Smooth muscle cell (in vitro differentiated cells): ENCODE measurements at regions not wholly inside any gene's neighbourhood (a gene's known extent, or its start where the extent isn't known, plus 50 kb on each side); places are given as distances from the start of the nearest gene placed in this dataset.

Source experiments
- DNase-seq: peaks from one replicate; lab custom pipeline; 2025; ENCODE audit not compliant: unreplicated experiment; lab: John Stamatoyannopoulos, UW
- H2AFZ ChIP-seq: fragments of 200-600 bp; sonication (generic); 2 replicates; pipeline ENCODE4 v1.6.0; 2016; ENCODE audit warnings: antibody characterized with exemption, low read depth, mild to moderate bottlenecking
- H3F3A ChIP-seq: fragments of 200-600 bp; sonication (generic); 2 replicates; pipeline ENCODE4 v1.6.0; 2017; ENCODE audit warnings: antibody characterized with exemption, low read depth
- H3K27ac ChIP-seq: fragments of 200-600 bp; sonication (generic); 2 replicates; pipeline ENCODE4 v1.5.1; 2016; ENCODE audit warnings: low read depth, mild to moderate bottlenecking
- H3K27me3 ChIP-seq: fragments of 200-600 bp; sonication (generic); 2 replicates; pipeline ENCODE4 v1.6.1; 2016; ENCODE audit warnings: low read depth, mild to moderate bottlenecking
- H3K36me3 ChIP-seq: fragments of 200-600 bp; sonication (generic); 2 replicates; pipeline ENCODE4 v1.5.1; 2016; ENCODE audit warnings: low read depth
- H3K4me1 ChIP-seq: fragments of 200-600 bp; sonication (generic); 2 replicates; pipeline ENCODE4 v1.5.1; 2016; ENCODE audit warnings: low read depth
- H3K4me2 ChIP-seq: fragments of 200-600 bp; sonication (generic); 2 replicates; pipeline ENCODE4 v1.6.0; 2016; ENCODE audit warnings: mild to moderate bottlenecking
- H3K4me3 ChIP-seq: fragments of 200-600 bp; sonication (generic); 2 replicates; pipeline ENCODE4 v1.5.1; 2016; ENCODE audit warnings: mild to moderate bottlenecking
- H3K79me2 ChIP-seq: fragments of 200-600 bp; sonication (generic); 2 replicates; pipeline ENCODE4 v1.6.0; 2016; ENCODE audit warnings: low read depth, mild to moderate bottlenecking
- H3K9ac ChIP-seq: fragments of 200-600 bp; sonication (generic); 2 replicates; pipeline ENCODE4 v1.6.0; 2016; ENCODE audit warnings: low read depth
- H3K9me3 ChIP-seq: fragments of 200-600 bp; sonication (generic); replicated peaks from 2 replicates; pipeline ENCODE4 v1.5.1; 2016; ENCODE audit warnings: low read depth
- H4K20me1 ChIP-seq: fragments of 200-600 bp; sonication (generic); 2 replicates; pipeline ENCODE4 v1.6.0; 2016; ENCODE audit warnings: low read depth
- WGBS: methylation state at CpG from one replicate; pipeline ENCODE4 v1.1.7; 2016; ENCODE audit warnings: low lambda C conversion rate; 5-methylcytosine and 5-hydroxymethylcytosine counted together
- TF ChIP-seq, protein P1 (sequence below): fragments of 200-600 bp; sonication (generic); IDR thresholded peaks from 2 replicates; pipeline ENCODE4 v1.5.1; 2017; ENCODE audit warnings: borderline replicate concordance, mild to moderate bottlenecking, antibody characterized with exemption; ENCODE audit not compliant: insufficient read depth, poor library complexity, severe bottlenecking

DNA sequence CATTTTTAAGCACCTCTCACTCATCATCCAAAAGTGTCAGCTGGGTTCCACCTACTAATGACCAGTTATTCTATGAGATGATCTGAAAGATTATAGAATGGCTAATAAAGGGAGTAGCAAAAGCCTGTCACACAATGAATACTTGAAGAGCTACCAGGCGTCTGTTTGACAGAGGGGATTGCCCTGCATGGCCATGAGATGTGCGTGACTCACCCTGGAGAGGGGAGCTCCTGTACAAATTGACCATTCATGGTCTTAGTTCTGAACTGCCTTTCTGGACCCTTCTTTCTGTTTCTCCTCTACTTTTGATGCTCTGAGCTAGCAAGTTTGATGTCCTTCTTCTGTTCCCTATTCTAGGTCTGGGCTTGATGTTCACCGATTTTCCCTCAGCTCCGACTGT, 85.2 kb upstream of the ABCD3 start:
- Histone ChIP-seq H3F3A (peaks cover 4% of the 10 kb centered on the region), H3K27me3 (no peaks in the 10 kb centered on the region), H3K9ac (no peak overlapping the region), H3K27ac (peak overlapping the region; percentile 61), H3K4me2 (no peak overlapping the region), H3K4me3 (no peak overlapping the region), H3K36me3 (no peaks in the 10 kb centered on the region), H3K9me3 (no peaks in the 10 kb centered on the region), H3K79me2 (no peaks in the 10 kb centered on the region), H4K20me1 (no peaks in the 10 kb centered on the region), H3K4me1 (peaks cover 11% of the 10 kb centered on the region), H2AFZ (no peak overlapping the region)
- DNase-seq = no peak
- TF ChIP-seq, protein P1, sequence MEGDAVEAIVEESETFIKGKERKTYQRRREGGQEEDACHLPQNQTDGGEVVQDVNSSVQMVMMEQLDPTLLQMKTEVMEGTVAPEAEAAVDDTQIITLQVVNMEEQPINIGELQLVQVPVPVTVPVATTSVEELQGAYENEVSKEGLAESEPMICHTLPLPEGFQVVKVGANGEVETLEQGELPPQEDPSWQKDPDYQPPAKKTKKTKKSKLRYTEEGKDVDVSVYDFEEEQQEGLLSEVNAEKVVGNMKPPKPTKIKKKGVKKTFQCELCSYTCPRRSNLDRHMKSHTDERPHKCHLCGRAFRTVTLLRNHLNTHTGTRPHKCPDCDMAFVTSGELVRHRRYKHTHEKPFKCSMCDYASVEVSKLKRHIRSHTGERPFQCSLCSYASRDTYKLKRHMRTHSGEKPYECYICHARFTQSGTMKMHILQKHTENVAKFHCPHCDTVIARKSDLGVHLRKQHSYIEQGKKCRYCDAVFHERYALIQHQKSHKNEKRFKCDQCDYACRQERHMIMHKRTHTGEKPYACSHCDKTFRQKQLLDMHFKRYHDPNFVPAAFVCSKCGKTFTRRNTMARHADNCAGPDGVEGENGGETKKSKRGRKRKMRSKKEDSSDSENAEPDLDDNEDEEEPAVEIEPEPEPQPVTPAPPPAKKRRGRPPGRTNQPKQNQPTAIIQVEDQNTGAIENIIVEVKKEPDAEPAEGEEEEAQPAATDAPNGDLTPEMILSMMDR = no peak
- WGBS = 58% methylated on average over 4 of the region's 4 CpGs

DNA sequence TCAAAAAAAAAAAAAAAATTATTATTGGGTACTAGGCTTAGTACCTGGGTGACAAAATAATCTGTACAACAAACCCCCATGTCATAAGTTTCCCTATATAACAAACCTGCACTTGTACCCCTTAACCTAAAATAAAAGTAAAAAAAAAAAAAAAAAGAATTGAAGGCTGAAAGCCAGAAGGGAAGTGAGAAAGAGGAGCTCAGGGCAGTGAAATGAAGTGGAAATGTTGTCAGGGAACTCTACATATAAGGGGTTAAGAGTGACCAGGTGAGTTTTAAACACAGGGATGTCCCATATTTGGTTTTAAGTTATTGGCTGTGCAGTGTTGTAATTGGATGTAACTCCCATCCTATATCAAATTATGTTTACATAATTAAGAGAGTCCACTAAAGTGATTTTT, 85.7 kb upstream of the ABCD3 start:
- Histone ChIP-seq H3K4me3 (no peak overlapping the region), H2AFZ (no peak overlapping the region), H3F3A (peaks cover 4% of the 10 kb centered on the region), H3K4me2 (no peak overlapping the region), H3K9me3 (no peaks in the 10 kb centered on the region), H3K36me3 (no peaks in the 10 kb centered on the region), H3K4me1 (peaks cover 15% of the 10 kb centered on the region), H3K27me3 (no peaks in the 10 kb centered on the region), H3K27ac (no peak overlapping the region), H4K20me1 (no peaks in the 10 kb centered on the region), H3K9ac (no peak overlapping the region), H3K79me2 (no peaks in the 10 kb centered on the region)
- DNase-seq = no peak
- TF ChIP-seq, protein P1 = no peak

DNA sequence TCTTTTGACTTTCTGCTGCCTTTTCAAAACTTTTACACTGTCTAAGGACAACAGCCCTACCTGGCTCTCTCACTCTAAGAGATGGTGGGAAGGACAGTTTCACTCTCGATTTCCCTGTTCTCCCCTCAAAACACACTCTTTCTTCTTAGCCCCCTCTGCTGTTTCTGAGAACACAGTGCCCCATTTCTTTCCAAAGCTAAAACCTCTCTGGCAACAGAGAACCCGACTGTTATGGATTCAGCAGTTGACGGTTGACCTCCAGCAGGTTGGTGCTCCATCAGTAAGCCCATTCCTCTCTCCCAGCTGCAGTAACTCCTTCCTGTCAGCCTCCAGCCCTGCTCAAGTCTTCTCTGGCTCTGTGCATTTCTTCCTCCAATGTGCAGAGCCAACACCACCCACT, 88.2 kb upstream of the ABCD3 start:
- H3K9ac ChIP-seq = no peak overlapping the region
- TF ChIP-seq, protein P1 = peak; percentile 31
- no peaks in the 10 kb centered on the region for H3K27me3 ChIP-seq
- H3K4me2 ChIP-seq = no peak overlapping the region
- no peak overlapping the region for H2AFZ ChIP-seq
- DNase-seq = no peak
- H4K20me1 ChIP-seq = no peaks in the 10 kb centered on the region
- H3K27ac ChIP-seq = no peak overlapping the region
- peaks cover 17% of the 10 kb centered on the region for H3F3A ChIP-seq
- 56% methylated on average over 3 of the region's 3 CpGs for WGBS
- H3K4me1 ChIP-seq = peaks cover 26% of the 10 kb centered on the region
- H3K4me3 ChIP-seq = no peak overlapping the region
- no peaks in the 10 kb centered on the region for H3K79me2 ChIP-seq
- H3K9me3 ChIP-seq = no peaks in the 10 kb centered on the region
- no peaks in the 10 kb centered on the region for H3K36me3 ChIP-seq

DNA sequence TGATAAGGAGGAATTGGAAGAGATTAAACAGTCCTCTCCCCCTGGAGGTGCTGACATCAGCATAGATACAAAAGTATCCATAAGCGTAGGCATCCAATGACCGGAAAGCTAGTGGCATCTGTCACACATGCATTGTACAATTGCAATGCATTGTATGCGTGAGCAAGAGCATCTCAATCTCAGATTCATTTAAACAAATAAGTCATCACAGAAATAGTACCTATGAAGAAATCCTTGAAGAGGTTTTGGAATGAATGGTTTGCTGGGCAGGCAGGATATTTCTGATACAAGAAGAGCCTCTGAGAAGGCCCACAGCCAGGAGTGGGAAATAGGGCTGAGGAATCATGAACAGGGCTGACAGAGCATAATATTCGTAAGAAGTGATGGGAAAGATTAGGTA, 88.9 kb upstream of the ABCD3 start:
- H3K4me1 ChIP-seq = peaks cover 28% of the 10 kb centered on the region
- 97% methylated on average over 4 of the region's 4 CpGs for WGBS
- H3K36me3 ChIP-seq = no peaks in the 10 kb centered on the region
- no peaks in the 10 kb centered on the region for H3K27me3 ChIP-seq
- TF ChIP-seq, protein P1 = no peak
- H3F3A ChIP-seq = peaks cover 23% of the 10 kb centered on the region
- no peak overlapping the region for H3K27ac ChIP-seq
- H3K79me2 ChIP-seq = no peaks in the 10 kb centered on the region
- DNase-seq = no peak
- H3K9me3 ChIP-seq = no peaks in the 10 kb centered on the region
- no peak overlapping the region for H3K4me3 ChIP-seq
- H2AFZ ChIP-seq = no peak overlapping the region
- H3K9ac ChIP-seq = no peak overlapping the region
- no peaks in the 10 kb centered on the region for H4K20me1 ChIP-seq
- no peak overlapping the region for H3K4me2 ChIP-seq
